HG03521 (cell line): ENCODE measurements at regions not wholly inside any gene's neighbourhood (a gene's known extent, or its start where the extent isn't known, plus 50 kb on each side); places are given as distances from the start of the nearest gene placed in this dataset.
A peak's percentile ranks its signal among the peaks of the same experiment; 100 is the strongest.
"Not testable (repeated sequence)": the region's sequence is repeated elsewhere in the genome, so short reads cannot be mapped to it uniquely, and the experiment has no call there.

Experiments used
- ATAC-seq: cut with Tn5 transposase; IDR thresholded peaks from one replicate; pipeline ENCODE4 v1.9.1; 2021; ENCODE audit warnings: mild to moderate bottlenecking, moderate library complexity; ENCODE audit not compliant: unreplicated experiment

- ATAC-seq: no peak
Observed at GRCh38 chr5:112472614-112473013, 53.5 kb upstream of the EPB41L4A start.

GRCh38 chr5:112473989-112474388, 54.9 kb upstream of the EPB41L4A start:
- no peak for ATAC-seq

- no peak for ATAC-seq
Observed at GRCh38 chr5:112475747-112476365, 56.8 kb upstream of the EPB41L4A start.

GRCh38 chr5:112479418-112479817, 60.3 kb upstream of the EPB41L4A start:
- ATAC-seq: no peak

GRCh38 chr5:112480501-112480900, 61.4 kb upstream of the EPB41L4A start:
- ATAC-seq: no peak

GRCh38 chr5:112483704-112484103, 64.6 kb upstream of the EPB41L4A start:
- ATAC-seq: no peak

GRCh38 chr5:112485934-112486355, 66.9 kb upstream of the EPB41L4A start:
- no peak for ATAC-seq

GRCh38 chr5:112491257-112491656, 72.2 kb upstream of the EPB41L4A start:
- no peak for ATAC-seq

- peak; percentile 99 for ATAC-seq
Observed at GRCh38 chr5:112492291-112492690, 73.2 kb upstream of the EPB41L4A start.

GRCh38 chr5:112503749-112504501, 84.8 kb upstream of the EPB41L4A start:
- not testable (repeated sequence) for ATAC-seq

- ATAC-seq: not testable (repeated sequence)
Observed at GRCh38 chr5:112509097-112509496, 90.0 kb upstream of the EPB41L4A start.

- no peak for ATAC-seq
Observed at GRCh38 chr5:112511920-112512319, 92.8 kb upstream of the EPB41L4A start.

- no peak for ATAC-seq
Observed at GRCh38 chr5:112512901-112513300, 93.8 kb upstream of the EPB41L4A start.

GRCh38 chr5:112514111-112514510, 95.0 kb upstream of the EPB41L4A start:
- no peak for ATAC-seq

GRCh38 chr5:112520474-112520873, 101.4 kb upstream of the EPB41L4A start:
- not testable (repeated sequence) for ATAC-seq

GRCh38 chr5:112522891-112523673, 104.0 kb upstream of the EPB41L4A start:
- peak; percentile 54 for ATAC-seq

GRCh38 chr5:112523674-112524263, 104.7 kb upstream of the EPB41L4A start:
- peak; percentile 56 for ATAC-seq

- no peak for ATAC-seq
Observed at GRCh38 chr5:112525217-112525616, 106.1 kb upstream of the EPB41L4A start.

GRCh38 chr5:112528928-112529327, 109.9 kb upstream of the EPB41L4A start:
- no peak for ATAC-seq

GRCh38 chr5:112529525-112529924, 110.4 kb upstream of the EPB41L4A start:
- no peak for ATAC-seq

- no peak for ATAC-seq
Observed at GRCh38 chr5:112532654-112533360, 113.7 kb upstream of the EPB41L4A start.
